ENCODE measurements at regions not wholly inside any gene's neighbourhood (a gene's known extent, or its start where the extent isn't known, plus 50 kb on each side); places are given as distances from the start of the nearest gene placed in this dataset.

DNA sequence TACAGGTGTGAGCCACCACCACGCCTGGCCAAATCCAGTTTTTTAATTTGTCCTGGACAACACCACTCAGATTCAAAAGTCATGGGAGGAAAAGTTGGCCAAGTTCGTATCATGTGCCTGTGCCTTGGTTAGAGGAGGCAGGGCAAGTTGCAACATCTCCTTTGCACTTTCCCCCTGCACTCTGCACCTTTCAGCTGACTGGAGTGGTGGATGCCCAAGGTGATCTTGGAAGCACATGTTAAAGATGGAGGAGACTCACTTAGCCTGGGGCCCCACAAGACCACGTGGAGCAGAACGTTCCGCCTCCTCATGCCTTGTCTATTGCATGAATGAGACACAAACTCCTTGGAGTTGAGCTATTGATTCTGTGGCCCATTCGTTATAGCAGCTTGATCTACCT, 82.1 kb upstream of the FZD10 start:
- H3K36me3 ChIP-seq: no peaks in the 10 kb centered on the region
- no peak for DNase-seq
- H3K4me3 ChIP-seq (ENCODE audit: low read depth, low read length): no peak overlapping the region
- no peaks in the 10 kb centered on the region for H3K9me3 ChIP-seq
- H3K4me1 ChIP-seq: no peaks in the 10 kb centered on the region
- H3K27me3 ChIP-seq: peaks cover 2% of the 10 kb centered on the region; the same call in 1 of the 2 replicates
- TF ChIP-seq, protein P1, sequence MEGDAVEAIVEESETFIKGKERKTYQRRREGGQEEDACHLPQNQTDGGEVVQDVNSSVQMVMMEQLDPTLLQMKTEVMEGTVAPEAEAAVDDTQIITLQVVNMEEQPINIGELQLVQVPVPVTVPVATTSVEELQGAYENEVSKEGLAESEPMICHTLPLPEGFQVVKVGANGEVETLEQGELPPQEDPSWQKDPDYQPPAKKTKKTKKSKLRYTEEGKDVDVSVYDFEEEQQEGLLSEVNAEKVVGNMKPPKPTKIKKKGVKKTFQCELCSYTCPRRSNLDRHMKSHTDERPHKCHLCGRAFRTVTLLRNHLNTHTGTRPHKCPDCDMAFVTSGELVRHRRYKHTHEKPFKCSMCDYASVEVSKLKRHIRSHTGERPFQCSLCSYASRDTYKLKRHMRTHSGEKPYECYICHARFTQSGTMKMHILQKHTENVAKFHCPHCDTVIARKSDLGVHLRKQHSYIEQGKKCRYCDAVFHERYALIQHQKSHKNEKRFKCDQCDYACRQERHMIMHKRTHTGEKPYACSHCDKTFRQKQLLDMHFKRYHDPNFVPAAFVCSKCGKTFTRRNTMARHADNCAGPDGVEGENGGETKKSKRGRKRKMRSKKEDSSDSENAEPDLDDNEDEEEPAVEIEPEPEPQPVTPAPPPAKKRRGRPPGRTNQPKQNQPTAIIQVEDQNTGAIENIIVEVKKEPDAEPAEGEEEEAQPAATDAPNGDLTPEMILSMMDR (IDR thresholded peaks at IDR 0.05; ENCODE audit: low read depth, low read length): no peak

DNA sequence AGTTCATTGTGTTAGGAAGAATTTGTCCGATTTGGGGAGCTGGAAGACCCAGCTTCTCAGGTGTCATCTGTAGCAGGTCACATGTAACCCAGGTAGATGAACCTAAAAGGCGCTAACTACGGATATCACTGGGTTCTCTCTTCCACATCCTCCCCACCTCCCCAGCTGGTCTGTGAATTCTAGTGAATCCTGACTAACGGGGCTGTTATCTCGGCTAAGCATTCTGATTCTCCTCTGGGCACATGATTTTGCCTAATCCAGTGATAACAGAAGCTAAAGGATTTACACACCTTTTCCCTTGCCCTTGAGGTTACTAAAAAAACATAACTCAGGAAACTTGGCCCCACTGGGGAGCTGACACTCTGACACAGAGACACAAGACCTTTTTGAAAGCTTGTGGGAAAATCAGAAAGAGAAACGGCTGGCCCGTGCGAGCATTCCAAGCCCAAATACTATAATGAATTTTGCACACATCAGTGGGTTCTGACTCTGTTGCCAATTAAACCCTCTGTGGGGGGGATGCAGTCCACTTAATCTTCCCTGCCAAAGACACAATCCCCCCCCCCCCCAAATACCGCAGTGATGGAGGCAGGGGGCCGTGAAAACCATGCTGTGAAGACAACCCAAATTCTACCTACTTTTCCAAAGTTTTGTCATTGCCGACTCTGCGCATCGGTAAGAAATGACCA, 81.0 kb upstream of the FZD10 start:
- no peak for DNase-seq
- Histone ChIP-seq H3K4me3 (ENCODE audit: low read depth, low read length) (no peak overlapping the region), H3K36me3 (no peaks in the 10 kb centered on the region), H3K9me3 (no peaks in the 10 kb centered on the region), H3K4me1 (no peaks in the 10 kb centered on the region), H3K27me3 (peaks cover 2% of the 10 kb centered on the region; the same call in 1 of the 2 replicates)
- TF ChIP-seq, protein P1 (IDR thresholded peaks at IDR 0.05; ENCODE audit: low read depth, low read length): no peak

DNA sequence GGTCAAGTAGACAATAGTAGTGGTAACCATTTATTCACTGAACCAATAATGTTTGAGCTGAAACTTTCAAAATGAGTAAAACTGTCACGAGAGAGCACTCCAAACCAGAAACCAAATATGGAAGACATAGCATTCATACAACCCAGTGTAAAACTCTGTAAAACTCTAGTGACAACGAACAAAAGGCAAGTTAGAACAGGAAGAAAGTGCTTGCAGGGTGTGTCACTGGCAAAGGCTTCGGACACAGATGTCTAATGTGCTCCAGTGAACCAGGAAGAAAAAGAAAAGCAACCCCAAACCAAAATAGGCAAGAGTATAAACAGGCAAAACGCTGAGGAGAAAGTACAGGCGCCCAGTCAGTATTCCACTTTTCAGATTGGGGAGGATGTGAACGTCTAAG, 79.3 kb upstream of the FZD10 start:
- TF ChIP-seq, protein P1 (IDR thresholded peaks at IDR 0.05; ENCODE audit: low read depth, low read length): no peak
- DNase-seq: no peak
- Histone ChIP-seq H3K36me3 (no peaks in the 10 kb centered on the region), H3K4me1 (no peaks in the 10 kb centered on the region), H3K9me3 (no peaks in the 10 kb centered on the region), H3K27me3 (no peaks in the 10 kb centered on the region; the same call in 1 of the 2 replicates), H3K4me3 (ENCODE audit: low read depth, low read length) (no peak overlapping the region)

DNA sequence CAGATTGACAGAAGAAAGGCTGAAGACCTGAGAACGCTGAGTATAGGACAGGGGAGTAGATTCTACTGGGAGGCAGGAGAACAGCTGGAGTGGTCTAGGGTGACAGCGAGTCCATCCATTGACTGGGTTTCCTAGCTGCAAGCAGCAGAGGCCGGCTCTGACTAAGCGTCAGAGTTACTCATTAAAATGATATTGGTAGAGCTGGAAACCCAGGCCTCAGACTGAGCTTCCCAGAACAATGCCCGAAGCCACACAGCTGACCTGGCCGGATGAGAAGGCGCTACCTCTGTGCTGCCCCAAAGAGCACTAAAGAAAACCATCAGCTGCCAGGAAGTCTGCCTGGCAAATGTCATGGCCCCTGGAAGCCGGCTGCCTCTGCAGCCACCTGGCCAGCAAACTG, 78.5 kb upstream of the FZD10 start:
- H3K4me3 ChIP-seq (ENCODE audit: low read depth, low read length): no peak overlapping the region
- TF ChIP-seq, protein P1 (IDR thresholded peaks at IDR 0.05; ENCODE audit: low read depth, low read length): no peak
- no peak for DNase-seq
- no peaks in the 10 kb centered on the region for H3K9me3 ChIP-seq
- H3K36me3 ChIP-seq: no peaks in the 10 kb centered on the region
- no peaks in the 10 kb centered on the region for H3K4me1 ChIP-seq
- no peaks in the 10 kb centered on the region; the same call in 1 of the 2 replicates for H3K27me3 ChIP-seq

DNA sequence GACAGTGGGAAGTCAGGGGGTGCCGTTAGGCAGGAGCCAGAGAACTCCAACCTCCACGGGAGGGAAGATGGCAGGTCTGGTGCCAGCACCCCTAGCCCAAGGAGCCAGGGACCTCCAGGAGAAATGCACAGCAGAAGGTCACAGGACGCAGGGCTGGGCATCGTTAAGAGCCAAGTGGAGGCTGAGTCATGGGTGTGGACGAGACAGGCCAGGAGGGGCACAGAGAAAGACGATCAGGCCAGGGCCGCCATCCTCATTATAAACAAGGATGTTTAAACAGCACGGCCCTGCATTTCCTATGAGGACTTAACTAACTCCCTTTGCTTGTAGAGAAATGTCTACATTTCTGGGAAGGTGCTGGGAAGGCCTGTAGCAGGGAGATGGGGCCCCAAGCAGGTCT, 77.9 kb upstream of the FZD10 start:
- DNase-seq: no peak
- Histone ChIP-seq H3K4me1 (no peaks in the 10 kb centered on the region), H3K9me3 (no peaks in the 10 kb centered on the region), H3K36me3 (no peaks in the 10 kb centered on the region), H3K4me3 (ENCODE audit: low read depth, low read length) (no peak overlapping the region), H3K27me3 (no peaks in the 10 kb centered on the region; the same call in 1 of the 2 replicates)
- TF ChIP-seq, protein P1 (IDR thresholded peaks at IDR 0.05; ENCODE audit: low read depth, low read length): no peak

DNA sequence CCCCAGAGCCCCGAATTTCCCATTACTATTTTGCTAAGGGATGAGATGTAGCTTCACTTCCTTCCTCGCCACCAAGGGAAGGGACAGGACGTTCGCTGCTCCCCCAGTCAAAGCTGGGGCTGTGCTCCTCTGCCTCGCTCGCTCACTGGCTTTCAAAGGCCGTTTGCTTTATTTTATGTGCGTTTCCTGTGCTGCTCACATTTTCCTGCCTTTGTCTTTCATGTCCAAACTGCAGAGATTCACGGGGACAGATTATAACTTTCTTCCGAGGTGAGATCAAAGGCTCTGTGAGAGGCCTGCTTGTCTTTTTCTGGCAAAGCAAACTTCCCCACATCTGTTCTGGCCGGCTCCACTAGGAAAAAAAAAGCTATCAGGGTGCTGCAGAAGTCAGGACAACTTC, 76.0 kb upstream of the FZD10 start:
- no peak overlapping the region for H3K4me3 ChIP-seq (ENCODE audit: low read depth, low read length)
- no peak for DNase-seq
- no peaks in the 10 kb centered on the region for H3K9me3 ChIP-seq
- H3K4me1 ChIP-seq: no peaks in the 10 kb centered on the region
- H3K27me3 ChIP-seq: no peaks in the 10 kb centered on the region
- TF ChIP-seq, protein P1 (IDR thresholded peaks at IDR 0.05; ENCODE audit: low read depth, low read length): no peak
- no peaks in the 10 kb centered on the region for H3K36me3 ChIP-seq

All from BE2C (cell line).